Transverse colon (tissue), 4 donors: ENCODE measurements at regions not wholly inside any gene's neighbourhood (a gene's known extent, or its start where the extent isn't known, plus 50 kb on each side); places are given as distances from the start of the nearest gene placed in this dataset.
"Not testable (repeated sequence)": the region's sequence is repeated elsewhere in the genome, so short reads cannot be mapped to it uniquely, and the experiment has no call there.

ENCODE experiments used
- DNase-seq: peaks from one replicate; pipeline ENCODE4 v3.0.0-alpha.2; 2019
- H3K27ac ChIP-seq, 4 donors: fragments of 200-600 bp; sonication (generic); 2 replicates each; pipeline ENCODE4 v1.5.1; 2016 to 2018; ENCODE audit warnings: inconsistent platforms in 4 of 4
- H3K27me3 ChIP-seq: fragments of 200-600 bp; sonication (generic); 2 replicates; pipeline ENCODE4 v1.5.1; 2017; ENCODE audit warnings: inconsistent platforms
- H3K36me3 ChIP-seq, 4 donors: fragments of 200-600 bp; sonication (generic); 2 replicates each; pipeline ENCODE4 v1.5.1; 2017 to 2019; ENCODE audit warnings: inconsistent platforms in 4 of 4
- H3K4me1 ChIP-seq, 4 donors: fragments of 200-600 bp; sonication (generic); 2 replicates each; pipeline ENCODE4 v1.5.1; 2017 to 2020; ENCODE audit warnings: inconsistent platforms in 4 of 4
- H3K4me3 ChIP-seq, 4 donors: fragments of 200-600 bp; sonication (generic); 1 replicate in 1 of 4; 2 replicates in 3 of 4; pipeline versions ENCODE4 v1.5.1 to v1.6.1; 2017 to 2019; ENCODE audit warnings: inconsistent platforms in 4 of 4
- H3K9me3 ChIP-seq, 2 donors: fragments of 200-600 bp; sonication (generic); 2 replicates each; pipeline ENCODE4 v1.5.1; 2017 to 2019; ENCODE audit warnings: inconsistent platforms in 2 of 2
- EP300 ChIP-seq: sonication (generic); formaldehyde crosslinking; IDR thresholded peaks from one replicate; pipeline ENCODE4 v1.6.1; 2017; ENCODE audit warnings: antibody characterized with exemption, low read depth
- POLR2A ChIP-seq: fragments of 450-650 bp; IDR thresholded peaks from one replicate; pipeline ENCODE4 v1.6.1; 2016; ENCODE audit warnings: antibody characterized with exemption, mild to moderate bottlenecking, moderate library complexity
- POLR2AphosphoS5 ChIP-seq, 3 donors: sonication (generic); formaldehyde crosslinking; IDR thresholded peaks; one replicate each; pipeline ENCODE4 v1.6.1; 2016; ENCODE audit warnings: antibody characterized with exemption in 3 of 3
- WGBS, 2 donors: methylation state at CpG; one replicate each; pipeline ENCODE4 v1.1.5; 2018; ENCODE audit warnings: low coverage in 1 of 2; 5-methylcytosine and 5-hydroxymethylcytosine counted together
- in situ Hi-C, 4 donors: fragments of 200-750 bp; cut with MboI; loops; one replicate each; pipeline versions ENCODE4 v1.15.0 to v1.15.1; 2017; ENCODE audit warnings: low sequenced_read_pairs in 3 of 4, low pct_ligation_motif_present in 1 of 4, low pct_unique_long_range_greater_than_20kb in 1 of 4
- intact Hi-C: fragments of 100-400 bp; cut with DNase I; formaldehyde crosslinking; loops from one replicate; pipeline ENCODE4 v1.15.1; 2023; ENCODE audit warnings: low total_unique reads
- TF ChIP-seq, protein P1 (sequence below), 5 experiments: fragments of 200-600 bp in 3 of 5; fragments of 450-650 bp in 2 of 5; sonication (generic) in 3 of 5; IDR thresholded peaks; 1 replicate in 2 of 5; 2 replicates in 3 of 5; pipeline ENCODE4 v1.5.1; 2016 to 2017; ENCODE audit warnings: antibody characterized with exemption in 5 of 5, inconsistent platforms in 3 of 5, mild to moderate bottlenecking in 2 of 5, moderate library complexity in 1 of 5

DNA sequence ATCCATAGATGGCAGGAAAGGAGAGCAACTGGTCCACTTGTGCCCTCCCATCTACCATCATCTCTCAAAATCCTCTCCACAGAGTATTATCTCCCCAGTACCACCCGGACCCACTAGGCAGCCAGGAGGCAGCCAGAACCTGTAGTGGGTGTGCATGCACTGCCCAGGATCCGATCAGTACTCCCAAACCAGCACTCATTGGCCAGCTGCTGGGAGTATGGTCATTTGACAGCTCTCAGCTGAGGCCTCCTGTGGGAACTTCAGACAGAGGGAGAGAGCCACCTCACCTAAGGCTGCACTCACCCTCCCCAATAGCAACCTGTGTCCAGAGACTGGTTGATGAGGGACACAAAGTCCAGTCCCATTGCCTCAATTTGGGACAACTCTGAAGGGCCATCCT lies 286.0 kb downstream of the TRIM36 start:
- H3K4me1 ChIP-seq: no peaks in the 10 kb centered on the region
- no peak for DNase-seq
- WGBS, 2 donors: 74% methylated on average over 2 of the region's 2 CpGs; no CpG with 5 or more reads in 1 of the 2 donors
- H3K27me3 ChIP-seq: no peaks in the 10 kb centered on the region
- H3K36me3 ChIP-seq: no peaks in the 10 kb centered on the region
- intact Hi-C loops: no loop called here
- TF ChIP-seq EP300: no peak
- no peak overlapping the region for H3K4me3 ChIP-seq
- no peak overlapping the region for H3K27ac ChIP-seq
- H3K9me3 ChIP-seq: no peaks in the 10 kb centered on the region
- in situ Hi-C loops: no loop called here

DNA sequence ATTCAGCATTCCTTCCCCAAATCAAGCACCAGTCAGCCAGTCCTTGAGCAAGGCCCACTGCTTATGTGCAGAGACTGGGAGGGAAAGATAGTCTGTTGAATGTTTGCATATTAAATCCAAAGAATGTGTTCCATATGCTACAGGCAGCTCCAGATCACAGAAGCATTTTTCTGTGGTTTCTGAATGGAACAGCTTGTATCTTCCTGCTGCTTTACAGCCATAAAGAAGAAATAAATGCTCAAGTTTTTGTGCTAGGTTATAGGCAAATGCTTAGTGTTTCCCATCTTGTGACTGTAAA lies 310.3 kb downstream of the TRIM36 start:
- intact Hi-C loops (no loop called here), in situ Hi-C loops (no loop called here)
- Histone ChIP-seq H3K4me1 (no peaks in the 10 kb centered on the region), H3K4me3 (no peak overlapping the region), H3K27ac (no peak overlapping the region), H3K36me3 (no peaks in the 10 kb centered on the region), H3K27me3 (no peaks in the 10 kb centered on the region), H3K9me3 (no peaks in the 10 kb centered on the region)
- TF ChIP-seq POLR2A: no peak
- no peak for TF ChIP-seq EP300
- TF ChIP-seq POLR2AphosphoS5 (IDR thresholded peaks at IDR 0.05): no peak
- TF ChIP-seq, protein P1, sequence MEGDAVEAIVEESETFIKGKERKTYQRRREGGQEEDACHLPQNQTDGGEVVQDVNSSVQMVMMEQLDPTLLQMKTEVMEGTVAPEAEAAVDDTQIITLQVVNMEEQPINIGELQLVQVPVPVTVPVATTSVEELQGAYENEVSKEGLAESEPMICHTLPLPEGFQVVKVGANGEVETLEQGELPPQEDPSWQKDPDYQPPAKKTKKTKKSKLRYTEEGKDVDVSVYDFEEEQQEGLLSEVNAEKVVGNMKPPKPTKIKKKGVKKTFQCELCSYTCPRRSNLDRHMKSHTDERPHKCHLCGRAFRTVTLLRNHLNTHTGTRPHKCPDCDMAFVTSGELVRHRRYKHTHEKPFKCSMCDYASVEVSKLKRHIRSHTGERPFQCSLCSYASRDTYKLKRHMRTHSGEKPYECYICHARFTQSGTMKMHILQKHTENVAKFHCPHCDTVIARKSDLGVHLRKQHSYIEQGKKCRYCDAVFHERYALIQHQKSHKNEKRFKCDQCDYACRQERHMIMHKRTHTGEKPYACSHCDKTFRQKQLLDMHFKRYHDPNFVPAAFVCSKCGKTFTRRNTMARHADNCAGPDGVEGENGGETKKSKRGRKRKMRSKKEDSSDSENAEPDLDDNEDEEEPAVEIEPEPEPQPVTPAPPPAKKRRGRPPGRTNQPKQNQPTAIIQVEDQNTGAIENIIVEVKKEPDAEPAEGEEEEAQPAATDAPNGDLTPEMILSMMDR (IDR thresholded peaks at IDR 0.05): no peak
- DNase-seq: no peak

DNA sequence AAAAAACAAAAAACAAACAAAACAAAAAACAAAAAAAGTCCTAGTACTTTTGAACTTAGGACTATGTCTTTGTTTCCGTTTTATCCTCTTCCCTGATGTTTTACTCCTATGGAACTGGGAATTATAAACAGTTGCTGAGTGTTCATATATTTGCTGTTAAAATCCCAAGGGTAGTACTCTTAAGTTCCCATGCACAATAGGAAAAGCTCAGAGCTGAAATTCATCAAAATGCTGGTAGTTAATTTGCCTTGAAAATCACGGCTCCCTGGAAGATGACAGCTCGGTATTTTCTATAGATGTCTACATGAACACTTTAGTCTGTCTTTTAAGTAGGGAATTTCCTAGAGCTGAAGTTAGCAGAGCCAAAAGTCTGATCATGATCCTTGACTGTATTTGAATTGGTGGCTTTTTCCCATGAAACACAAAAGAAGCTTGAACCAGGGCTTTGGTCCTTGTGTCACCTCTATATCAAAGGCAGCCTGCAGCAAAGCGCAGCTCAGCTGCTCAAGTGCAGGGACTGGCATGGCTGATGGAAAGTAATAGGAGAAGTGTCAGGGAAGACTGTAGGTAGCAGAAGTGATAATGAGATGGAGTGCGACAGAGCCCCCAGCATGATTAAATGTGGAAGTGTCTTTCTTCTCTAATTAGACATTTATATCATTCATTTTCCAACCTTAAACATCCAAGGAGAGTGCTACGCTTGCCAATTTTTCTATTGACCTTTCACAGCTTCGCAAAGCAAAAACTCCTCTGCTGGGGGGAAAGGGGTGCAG lies 310.9 kb downstream of the TRIM36 start:
- Histone ChIP-seq H3K4me3 (no peak overlapping the region), H3K9me3 (no peaks in the 10 kb centered on the region), H3K4me1 (no peaks in the 10 kb centered on the region), H3K36me3 (no peaks in the 10 kb centered on the region), H3K27me3 (no peaks in the 10 kb centered on the region), H3K27ac (no peak overlapping the region)
- intact Hi-C loops: no loop called here
- no peak for TF ChIP-seq EP300
- TF ChIP-seq POLR2AphosphoS5 (IDR thresholded peaks at IDR 0.05): no peak
- no peak for TF ChIP-seq POLR2A
- TF ChIP-seq, protein P1 (IDR thresholded peaks at IDR 0.05): no peak
- no peak for DNase-seq
- WGBS, 2 donors: 74 to 86% methylated on average over 3 to 7 of the region's 7 CpGs
- in situ Hi-C loops: no loop called here

DNA sequence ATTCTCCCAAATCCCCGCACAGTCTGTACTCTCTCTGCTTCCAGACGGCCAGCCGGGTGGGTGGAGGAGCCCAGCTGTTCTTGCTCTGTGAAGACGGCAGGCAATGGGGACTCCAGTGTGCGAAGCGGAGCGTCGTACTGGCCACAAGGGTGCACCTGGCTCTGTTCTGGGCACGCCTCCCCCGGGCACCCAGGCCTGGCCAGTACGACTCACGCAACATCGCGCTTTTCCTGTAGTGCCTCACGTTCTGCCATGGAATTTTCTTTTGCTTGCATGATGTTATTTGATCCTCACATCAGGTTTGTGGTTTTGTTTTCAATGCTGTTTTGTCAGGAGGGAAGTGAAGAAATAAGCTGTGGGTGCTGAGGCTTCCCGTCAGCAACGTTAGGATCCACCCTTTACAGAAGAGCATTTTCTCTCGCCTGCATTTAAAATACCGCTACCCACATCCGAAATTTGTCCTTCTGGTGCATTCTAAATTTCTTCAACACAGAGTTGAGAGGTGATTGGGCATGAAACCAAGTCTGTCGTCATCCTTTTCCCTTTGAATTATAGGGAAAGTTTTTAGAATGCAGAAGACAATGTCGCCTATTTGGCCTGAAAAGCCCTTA lies 311.7 kb downstream of the TRIM36 start:
- Histone ChIP-seq H3K27ac (no peak overlapping the region), H3K4me3 (no peak overlapping the region), H3K27me3 (no peaks in the 10 kb centered on the region), H3K36me3 (no peaks in the 10 kb centered on the region), H3K4me1 (no peaks in the 10 kb centered on the region), H3K9me3 (no peaks in the 10 kb centered on the region)
- in situ Hi-C loops: no loop called here
- TF ChIP-seq EP300 (no peak), POLR2A (no peak), POLR2AphosphoS5 (IDR thresholded peaks at IDR 0.05) (no peak)
- TF ChIP-seq, protein P1 (IDR thresholded peaks at IDR 0.05): no peak
- intact Hi-C loops: no loop called here
- WGBS, 2 donors: 52 to 67% methylated on average over 19 to 22 of the region's 22 CpGs
- DNase-seq: no peak

DNA sequence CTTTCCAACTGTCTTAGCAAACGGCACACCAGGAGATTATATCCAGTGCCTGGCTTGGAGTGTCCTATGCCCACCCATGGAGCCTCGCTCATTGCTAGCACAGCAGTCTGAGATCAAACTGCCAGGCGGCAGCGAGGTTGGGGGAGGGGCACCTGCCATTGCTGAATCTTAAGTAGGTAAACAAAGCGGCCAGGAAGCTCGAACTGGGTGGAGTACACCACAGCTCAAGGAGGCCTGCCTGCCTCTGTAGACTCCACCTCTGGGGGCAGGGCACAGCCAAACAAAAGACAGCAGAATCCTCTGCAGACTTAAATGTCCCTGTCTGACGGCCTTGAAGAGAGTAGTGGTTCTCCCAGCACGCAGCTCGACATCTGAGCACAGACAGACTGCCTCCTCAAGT lies 325.0 kb downstream of the TRIM36 start:
- H3K9me3 ChIP-seq, H3K27me3 ChIP-seq, in situ Hi-C loops, H3K27ac ChIP-seq, intact Hi-C loops, H3K36me3 ChIP-seq, DNase-seq, H3K4me1 ChIP-seq, H3K4me3 ChIP-seq: not testable (repeated sequence)
- WGBS, 2 donors: 80% methylated on average over 9 of the region's 9 CpGs; no CpG with 5 or more reads in 1 of the 2 donors
